ENCODE measurements at regions not wholly inside any gene's neighbourhood (a gene's known extent, or its start where the extent isn't known, plus 50 kb on each side); places are given as distances from the start of the nearest gene placed in this dataset.

DNA sequence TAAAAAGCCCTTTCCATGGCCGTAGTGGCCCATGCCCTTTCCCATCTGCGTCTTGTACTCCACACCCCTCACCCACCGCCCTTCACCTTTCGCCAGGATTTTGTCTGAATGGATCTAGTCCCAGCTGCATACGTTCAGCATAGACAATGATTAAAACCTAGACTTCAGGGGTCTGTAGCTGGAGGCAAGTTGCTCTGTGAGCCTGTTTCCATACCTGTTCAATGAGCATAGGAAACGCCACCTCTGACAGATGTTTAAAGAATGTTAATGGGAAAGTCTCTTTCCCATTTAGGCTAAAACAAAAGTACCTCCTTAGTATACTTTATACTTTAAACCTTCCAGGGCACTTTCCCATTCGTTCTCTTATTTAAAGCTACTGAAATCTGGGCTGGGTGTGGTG is 105.7 kb downstream of the SPRY4 start:
- Mint-ChIP-seq H3K27ac (no peak overlapping the region), H3K9me3 (ENCODE audit: insufficient read depth) (no peaks in the 10 kb centered on the region), H3K4me1 (peaks cover 32% of the 10 kb centered on the region), H3K27me3 (peaks cover 26% of the 10 kb centered on the region), H3K4me3 (no peak overlapping the region)
- DNase-seq = no peak
- peaks cover 0 to 15% (median 0%) of the 10 kb centered on the region in 4 experiments for H3K27me3 ChIP-seq (replicated peaks in 1 of 4; ENCODE audit: control extremely low read depth in 1 of 4, control insufficient read depth in 3 of 4, insufficient read depth in 4 of 4, low read length in 3 of 4)
- 98% methylated on average over 5 of the region's 7 CpGs for WGBS (ENCODE audit: insufficient coverage)
- ChIA-PET POLR2A (no interaction called here), CTCF (interaction anchor here (0.7 kb wide), 1 partner anchor 308 kb away, joined by 5 read pairs; no protein-coding TSS in a partner anchor)
- no peak overlapping the region for H3K9ac ChIP-seq (ENCODE audit: low read length)
- no peak overlapping the region for H3K4me2 ChIP-seq (replicated peaks; ENCODE audit: low read depth, low read length, poor library complexity, severe bottlenecking)
- no peaks in the 10 kb centered on the region for H3K36me3 ChIP-seq (replicated peaks in 1 of 2; ENCODE audit: control extremely low read depth in 1 of 2, control insufficient read depth in 1 of 2, extremely low read depth in 1 of 2, insufficient read depth in 2 of 2, low read length in 1 of 2)
- TF ChIP-seq EZH2 (IDR thresholded peaks at IDR 0.05; ENCODE audit: borderline replicate concordance, insufficient read depth, low read depth, low read length, poor library complexity, severe bottlenecking) = no peak
- TF ChIP-seq, protein P1, sequence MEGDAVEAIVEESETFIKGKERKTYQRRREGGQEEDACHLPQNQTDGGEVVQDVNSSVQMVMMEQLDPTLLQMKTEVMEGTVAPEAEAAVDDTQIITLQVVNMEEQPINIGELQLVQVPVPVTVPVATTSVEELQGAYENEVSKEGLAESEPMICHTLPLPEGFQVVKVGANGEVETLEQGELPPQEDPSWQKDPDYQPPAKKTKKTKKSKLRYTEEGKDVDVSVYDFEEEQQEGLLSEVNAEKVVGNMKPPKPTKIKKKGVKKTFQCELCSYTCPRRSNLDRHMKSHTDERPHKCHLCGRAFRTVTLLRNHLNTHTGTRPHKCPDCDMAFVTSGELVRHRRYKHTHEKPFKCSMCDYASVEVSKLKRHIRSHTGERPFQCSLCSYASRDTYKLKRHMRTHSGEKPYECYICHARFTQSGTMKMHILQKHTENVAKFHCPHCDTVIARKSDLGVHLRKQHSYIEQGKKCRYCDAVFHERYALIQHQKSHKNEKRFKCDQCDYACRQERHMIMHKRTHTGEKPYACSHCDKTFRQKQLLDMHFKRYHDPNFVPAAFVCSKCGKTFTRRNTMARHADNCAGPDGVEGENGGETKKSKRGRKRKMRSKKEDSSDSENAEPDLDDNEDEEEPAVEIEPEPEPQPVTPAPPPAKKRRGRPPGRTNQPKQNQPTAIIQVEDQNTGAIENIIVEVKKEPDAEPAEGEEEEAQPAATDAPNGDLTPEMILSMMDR (IDR thresholded peaks at IDR 0.05) = no peak
- H3K9me3 ChIP-seq (ENCODE audit: control extremely low read depth in 1 of 3, control insufficient read depth in 2 of 3, insufficient read depth in 1 of 3, low read length in 2 of 3) = peaks cover 0 to 23% (median 0%) of the 10 kb centered on the region in 3 donors
- no peak for ATAC-seq (ENCODE audit: low read depth)
- H2AFZ ChIP-seq (ENCODE audit: insufficient read depth, low read depth, low read length, poor library complexity, severe bottlenecking) = no peak overlapping the region
- H3K4me3 ChIP-seq (ENCODE audit: control extremely low read depth in 1 of 5, extremely low read depth in 1 of 5, insufficient read depth in 1 of 5, low read depth in 2 of 5, low read length in 4 of 5) = no peak overlapping the region
- no peaks in the 10 kb centered on the region for H4K20me1 ChIP-seq (ENCODE audit: control insufficient read depth, insufficient read depth, low read length, poor library complexity, severe bottlenecking)
- no peak overlapping the region for H3K27ac ChIP-seq (ENCODE audit: low read length in 2 of 2)
- H3K4me1 ChIP-seq (ENCODE audit: control insufficient read depth in 2 of 2, insufficient read depth in 2 of 2, low read length in 2 of 2) = peaks cover 19 to 22% of the 10 kb centered on the region in 2 donors
- no peaks in the 10 kb centered on the region for H3K79me2 ChIP-seq (ENCODE audit: control insufficient read depth, insufficient read depth, low read length)
- intact Hi-C loops (cut with micrococcal nuclease) = no loop called here

DNA sequence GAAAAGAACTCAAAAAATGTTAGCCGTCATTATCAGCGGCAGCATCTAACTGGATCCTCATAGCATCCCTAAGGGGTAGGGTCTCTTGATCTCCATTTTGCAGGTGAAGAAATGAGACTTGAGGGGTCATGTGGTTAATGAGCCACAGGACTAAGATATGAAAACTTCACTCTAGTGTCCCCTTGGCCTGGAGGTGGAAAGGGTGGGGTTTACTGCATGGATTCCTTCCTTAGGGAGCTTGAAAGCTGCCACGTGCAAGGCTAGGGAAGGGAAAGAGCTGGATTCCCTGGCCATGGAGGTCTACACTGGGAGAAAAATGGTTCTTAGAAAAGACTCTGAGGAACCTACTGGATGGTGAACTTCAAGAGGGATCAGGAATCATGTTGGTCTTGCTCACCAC is 107.9 kb downstream of the SPRY4 start:
- no peak for DNase-seq
- Mint-ChIP-seq H3K27me3 (peaks cover 22% of the 10 kb centered on the region), H3K27ac (no peak overlapping the region), H3K9me3 (ENCODE audit: insufficient read depth) (no peaks in the 10 kb centered on the region), H3K4me3 (no peak overlapping the region), H3K4me1 (peaks cover 11% of the 10 kb centered on the region)
- H3K4me3 ChIP-seq (ENCODE audit: control extremely low read depth in 1 of 5, extremely low read depth in 1 of 5, insufficient read depth in 1 of 5, low read depth in 2 of 5, low read length in 4 of 5) = no peak overlapping the region
- H3K27me3 ChIP-seq (replicated peaks in 1 of 4; ENCODE audit: control extremely low read depth in 1 of 4, control insufficient read depth in 3 of 4, insufficient read depth in 4 of 4, low read length in 3 of 4) = peaks cover 0 to 16% (median 0%) of the 10 kb centered on the region in 4 experiments
- no peak overlapping the region for H3K4me2 ChIP-seq (replicated peaks; ENCODE audit: low read depth, low read length, poor library complexity, severe bottlenecking)
- peaks cover 0 to under 1% of the 10 kb centered on the region in 2 donors for H3K4me1 ChIP-seq (ENCODE audit: control insufficient read depth in 2 of 2, insufficient read depth in 2 of 2, low read length in 2 of 2)
- intact Hi-C loops (cut with micrococcal nuclease) = no loop called here
- no peak overlapping the region for H2AFZ ChIP-seq (ENCODE audit: insufficient read depth, low read depth, low read length, poor library complexity, severe bottlenecking)
- no peak overlapping the region for H3K9ac ChIP-seq (ENCODE audit: low read length)
- no peak for TF ChIP-seq EZH2 (IDR thresholded peaks at IDR 0.05; ENCODE audit: borderline replicate concordance, insufficient read depth, low read depth, low read length, poor library complexity, severe bottlenecking)
- TF ChIP-seq, protein P1 (IDR thresholded peaks at IDR 0.05) = no peak
- no peaks in the 10 kb centered on the region for H3K79me2 ChIP-seq (ENCODE audit: control insufficient read depth, insufficient read depth, low read length)
- 100% methylated on average over 2 of the region's 3 CpGs for WGBS (ENCODE audit: insufficient coverage)
- no peak overlapping the region for H3K27ac ChIP-seq (ENCODE audit: low read length in 2 of 2)
- peaks cover 0 to 7% (median 0%) of the 10 kb centered on the region in 3 donors for H3K9me3 ChIP-seq (ENCODE audit: control extremely low read depth in 1 of 3, control insufficient read depth in 2 of 3, insufficient read depth in 1 of 3, low read length in 2 of 3)
- no peaks in the 10 kb centered on the region for H3K36me3 ChIP-seq (replicated peaks in 1 of 2; ENCODE audit: control extremely low read depth in 1 of 2, control insufficient read depth in 1 of 2, extremely low read depth in 1 of 2, insufficient read depth in 2 of 2, low read length in 1 of 2)
- ChIA-PET CTCF (no interaction called here), POLR2A (no interaction called here)
- no peak for ATAC-seq (ENCODE audit: low read depth)
- H4K20me1 ChIP-seq (ENCODE audit: control insufficient read depth, insufficient read depth, low read length, poor library complexity, severe bottlenecking) = no peaks in the 10 kb centered on the region

All from B cell (primary cell).